ENCODE measurements at regions not wholly inside any gene's neighbourhood (a gene's known extent, or its start where the extent isn't known, plus 50 kb on each side); places are given as distances from the start of the nearest gene placed in this dataset.
A peak's percentile ranks its signal among the peaks of the same experiment; 100 is the strongest.

DNA sequence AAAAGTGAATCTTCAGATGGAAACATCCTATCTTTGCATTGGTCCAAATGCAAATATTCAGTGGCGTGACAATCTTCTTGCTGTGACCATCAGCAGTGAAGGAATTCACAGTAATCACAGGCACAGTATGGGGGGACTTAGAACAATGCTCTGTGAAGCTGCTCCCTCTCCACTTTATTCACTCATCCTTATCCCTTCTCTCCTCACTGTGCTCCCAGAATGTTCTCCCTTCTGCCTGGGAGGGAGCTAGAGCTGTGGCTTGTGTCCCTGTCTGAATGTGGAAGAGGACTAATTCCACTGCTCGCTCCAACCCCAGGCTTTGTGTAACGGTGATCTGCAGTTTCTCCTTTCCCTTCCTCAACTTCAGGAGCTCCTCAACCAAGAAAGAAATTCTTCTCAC is 243.7 kb downstream of the ALDH8A1 start:
- no peak overlapping the region for H3K9ac ChIP-seq

DNA sequence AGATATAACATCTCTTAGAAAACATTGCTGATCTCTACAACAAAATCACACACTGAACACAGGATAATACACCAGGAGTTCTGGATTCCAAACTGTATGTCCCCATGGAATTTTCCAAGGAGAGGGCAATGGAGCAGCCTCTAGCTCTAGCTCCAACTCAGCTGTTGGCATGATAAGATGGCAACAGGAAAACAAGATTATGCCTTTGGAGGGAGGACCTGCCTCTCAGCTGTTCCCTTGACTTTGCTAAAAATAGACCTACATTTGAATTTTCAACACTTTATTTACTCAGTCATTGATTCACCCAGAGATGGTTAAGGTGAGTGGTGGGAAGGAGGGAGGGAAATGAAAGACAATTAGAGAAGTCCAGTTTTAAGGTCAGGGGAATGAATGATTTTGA is 246.7 kb downstream of the ALDH8A1 start:
- H3K9me3 ChIP-seq (ENCODE audit: control insufficient read depth, low read length): no peaks in the 10 kb centered on the region
- no peaks in the 10 kb centered on the region for H3K79me2 ChIP-seq
- no peaks in the 10 kb centered on the region for H3K36me3 ChIP-seq (ENCODE audit: control insufficient read depth, insufficient read depth, low read length)
- H3K27me3 ChIP-seq (ENCODE audit: control insufficient read depth, insufficient read depth, low read length): no peaks in the 10 kb centered on the region
- no peak overlapping the region for H2AFZ ChIP-seq
- TF ChIP-seq, protein P1, sequence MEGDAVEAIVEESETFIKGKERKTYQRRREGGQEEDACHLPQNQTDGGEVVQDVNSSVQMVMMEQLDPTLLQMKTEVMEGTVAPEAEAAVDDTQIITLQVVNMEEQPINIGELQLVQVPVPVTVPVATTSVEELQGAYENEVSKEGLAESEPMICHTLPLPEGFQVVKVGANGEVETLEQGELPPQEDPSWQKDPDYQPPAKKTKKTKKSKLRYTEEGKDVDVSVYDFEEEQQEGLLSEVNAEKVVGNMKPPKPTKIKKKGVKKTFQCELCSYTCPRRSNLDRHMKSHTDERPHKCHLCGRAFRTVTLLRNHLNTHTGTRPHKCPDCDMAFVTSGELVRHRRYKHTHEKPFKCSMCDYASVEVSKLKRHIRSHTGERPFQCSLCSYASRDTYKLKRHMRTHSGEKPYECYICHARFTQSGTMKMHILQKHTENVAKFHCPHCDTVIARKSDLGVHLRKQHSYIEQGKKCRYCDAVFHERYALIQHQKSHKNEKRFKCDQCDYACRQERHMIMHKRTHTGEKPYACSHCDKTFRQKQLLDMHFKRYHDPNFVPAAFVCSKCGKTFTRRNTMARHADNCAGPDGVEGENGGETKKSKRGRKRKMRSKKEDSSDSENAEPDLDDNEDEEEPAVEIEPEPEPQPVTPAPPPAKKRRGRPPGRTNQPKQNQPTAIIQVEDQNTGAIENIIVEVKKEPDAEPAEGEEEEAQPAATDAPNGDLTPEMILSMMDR (IDR thresholded peaks at IDR 0.05): no peak
- no peak overlapping the region for H3K4me3 ChIP-seq (ENCODE audit: low read depth, low read length)
- H3K4me1 ChIP-seq: peaks cover 24% of the 10 kb centered on the region
- no peak overlapping the region for H3K9ac ChIP-seq
- no peak overlapping the region for H3K4me2 ChIP-seq (ENCODE audit: low read length)
- no peak overlapping the region for H3K27ac ChIP-seq

More for the DNA sequence above, 243.7 kb downstream of the ALDH8A1 start:
- Histone ChIP-seq H3K36me3 (ENCODE audit: control insufficient read depth, insufficient read depth, low read length) (no peaks in the 10 kb centered on the region), H3K4me1 (peaks cover 34% of the 10 kb centered on the region), H3K4me3 (ENCODE audit: low read depth, low read length) (no peak overlapping the region), H3K4me2 (ENCODE audit: low read length) (no peak overlapping the region), H2AFZ (peak overlapping the region; percentile 4), H3K27ac (peak overlapping the region; percentile 93), H3K79me2 (no peaks in the 10 kb centered on the region), H3K27me3 (ENCODE audit: control insufficient read depth, insufficient read depth, low read length) (no peaks in the 10 kb centered on the region), H3K9me3 (ENCODE audit: control insufficient read depth, low read length) (no peaks in the 10 kb centered on the region)
- TF ChIP-seq, protein P1 (IDR thresholded peaks at IDR 0.05): peak; percentile 15

DNA sequence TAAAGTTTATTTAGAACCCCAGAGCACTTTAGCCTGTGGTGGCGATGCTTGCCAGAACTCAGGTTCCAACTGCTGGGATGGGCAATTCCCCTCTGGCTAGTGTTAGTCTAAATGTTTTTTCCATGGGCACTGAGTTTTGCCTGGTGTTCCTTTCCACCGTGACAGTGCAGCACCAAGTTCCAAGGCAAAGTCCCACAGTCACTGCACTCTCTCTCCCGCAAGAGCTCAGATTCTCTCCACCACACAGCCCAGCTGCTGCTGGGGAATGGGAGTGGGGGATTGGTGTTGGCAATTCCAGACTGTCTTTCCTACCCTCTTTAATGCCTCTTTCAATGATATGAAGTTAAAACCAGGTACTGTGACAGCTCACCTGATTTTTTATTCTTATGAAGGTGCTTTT is 247.6 kb downstream of the ALDH8A1 start:
- Histone ChIP-seq H3K9me3 (ENCODE audit: control insufficient read depth, low read length) (no peaks in the 10 kb centered on the region), H2AFZ (peak overlapping the region; percentile 34), H3K4me3 (ENCODE audit: low read depth, low read length) (no peak overlapping the region), H3K27ac (no peak overlapping the region), H3K79me2 (no peaks in the 10 kb centered on the region), H3K9ac (no peak overlapping the region), H3K4me2 (ENCODE audit: low read length) (peak overlapping the region; percentile 15), H3K27me3 (ENCODE audit: control insufficient read depth, insufficient read depth, low read length) (no peaks in the 10 kb centered on the region), H3K4me1 (peaks cover 17% of the 10 kb centered on the region), H3K36me3 (ENCODE audit: control insufficient read depth, insufficient read depth, low read length) (no peaks in the 10 kb centered on the region)
- TF ChIP-seq, protein P1 (IDR thresholded peaks at IDR 0.05): no peak

- H3K79me2 ChIP-seq: no peaks in the 10 kb centered on the region
- no peak overlapping the region for H3K4me3 ChIP-seq (ENCODE audit: low read depth, low read length)
- H3K27ac ChIP-seq: no peak overlapping the region
- no peak overlapping the region for H2AFZ ChIP-seq
- peaks cover 8% of the 10 kb centered on the region for H3K4me1 ChIP-seq
- no peak overlapping the region for H3K9ac ChIP-seq
- no peaks in the 10 kb centered on the region for H3K36me3 ChIP-seq (ENCODE audit: control insufficient read depth, insufficient read depth, low read length)
- no peak overlapping the region for H3K4me2 ChIP-seq (ENCODE audit: low read length)
- no peaks in the 10 kb centered on the region for H3K27me3 ChIP-seq (ENCODE audit: control insufficient read depth, insufficient read depth, low read length)
- TF ChIP-seq, protein P1 (IDR thresholded peaks at IDR 0.05): no peak
- no peaks in the 10 kb centered on the region for H3K9me3 ChIP-seq (ENCODE audit: control insufficient read depth, low read length)
Observed at GRCh38 chr6:134701301-134701700, 248.6 kb downstream of the ALDH8A1 start.

- Histone ChIP-seq H3K9me3 (ENCODE audit: control insufficient read depth, low read length) (no peaks in the 10 kb centered on the region), H3K9ac (no peak overlapping the region), H3K4me1 (no peaks in the 10 kb centered on the region), H2AFZ (no peak overlapping the region), H3K27me3 (ENCODE audit: control insufficient read depth, insufficient read depth, low read length) (no peaks in the 10 kb centered on the region), H3K4me3 (ENCODE audit: low read depth, low read length) (no peak overlapping the region), H3K4me2 (ENCODE audit: low read length) (no peak overlapping the region), H3K36me3 (ENCODE audit: control insufficient read depth, insufficient read depth, low read length) (no peaks in the 10 kb centered on the region), H3K27ac (no peak overlapping the region), H3K79me2 (no peaks in the 10 kb centered on the region)
- TF ChIP-seq, protein P1 (IDR thresholded peaks at IDR 0.05): no peak
Observed at GRCh38 chr6:134698228-134698627, 251.7 kb downstream of the ALDH8A1 start.
